Smooth muscle cell (in vitro differentiated cells): ENCODE measurements at regions not wholly inside any gene's neighbourhood (a gene's known extent, or its start where the extent isn't known, plus 50 kb on each side); places are given as distances from the start of the nearest gene placed in this dataset.
A peak's percentile ranks its signal among the peaks of the same experiment; 100 is the strongest.

Experiments used
- DNase-seq: peaks from one replicate; lab custom pipeline; 2025; ENCODE audit not compliant: unreplicated experiment; lab: John Stamatoyannopoulos, UW
- H2AFZ ChIP-seq: fragments of 200-600 bp; sonication (generic); 2 replicates; pipeline ENCODE4 v1.6.0; 2016; ENCODE audit warnings: antibody characterized with exemption, low read depth, mild to moderate bottlenecking
- H3F3A ChIP-seq: fragments of 200-600 bp; sonication (generic); 2 replicates; pipeline ENCODE4 v1.6.0; 2017; ENCODE audit warnings: antibody characterized with exemption, low read depth
- H3K27ac ChIP-seq: fragments of 200-600 bp; sonication (generic); 2 replicates; pipeline ENCODE4 v1.5.1; 2016; ENCODE audit warnings: low read depth, mild to moderate bottlenecking
- H3K27me3 ChIP-seq: fragments of 200-600 bp; sonication (generic); 2 replicates; pipeline ENCODE4 v1.6.1; 2016; ENCODE audit warnings: low read depth, mild to moderate bottlenecking
- H3K36me3 ChIP-seq: fragments of 200-600 bp; sonication (generic); 2 replicates; pipeline ENCODE4 v1.5.1; 2016; ENCODE audit warnings: low read depth
- H3K4me1 ChIP-seq: fragments of 200-600 bp; sonication (generic); 2 replicates; pipeline ENCODE4 v1.5.1; 2016; ENCODE audit warnings: low read depth
- H3K4me2 ChIP-seq: fragments of 200-600 bp; sonication (generic); 2 replicates; pipeline ENCODE4 v1.6.0; 2016; ENCODE audit warnings: mild to moderate bottlenecking
- H3K4me3 ChIP-seq: fragments of 200-600 bp; sonication (generic); 2 replicates; pipeline ENCODE4 v1.5.1; 2016; ENCODE audit warnings: mild to moderate bottlenecking
- H3K79me2 ChIP-seq: fragments of 200-600 bp; sonication (generic); 2 replicates; pipeline ENCODE4 v1.6.0; 2016; ENCODE audit warnings: low read depth, mild to moderate bottlenecking
- H3K9ac ChIP-seq: fragments of 200-600 bp; sonication (generic); 2 replicates; pipeline ENCODE4 v1.6.0; 2016; ENCODE audit warnings: low read depth
- H3K9me3 ChIP-seq: fragments of 200-600 bp; sonication (generic); replicated peaks from 2 replicates; pipeline ENCODE4 v1.5.1; 2016; ENCODE audit warnings: low read depth
- H4K20me1 ChIP-seq: fragments of 200-600 bp; sonication (generic); 2 replicates; pipeline ENCODE4 v1.6.0; 2016; ENCODE audit warnings: low read depth
- CTCF ChIP-seq: fragments of 200-600 bp; sonication (generic); IDR thresholded peaks from 2 replicates; pipeline ENCODE4 v1.5.1; 2017; ENCODE audit warnings: borderline replicate concordance, mild to moderate bottlenecking, antibody characterized with exemption; ENCODE audit not compliant: insufficient read depth, poor library complexity, severe bottlenecking
- WGBS: methylation state at CpG from one replicate; pipeline ENCODE4 v1.1.7; 2016; ENCODE audit warnings: low lambda C conversion rate; 5-methylcytosine and 5-hydroxymethylcytosine counted together

GRCh38 chr1:58896246-58897183 lies 112.7 kb upstream of the JUN start:
- H3K36me3 ChIP-seq: no peaks in the 10 kb centered on the region
- no peak overlapping the region for H3K27ac ChIP-seq
- peak overlapping the region; percentile 3 for H3K4me2 ChIP-seq
- no peak for DNase-seq
- no peaks in the 10 kb centered on the region for H4K20me1 ChIP-seq
- no peaks in the 10 kb centered on the region for H3K27me3 ChIP-seq
- H3K9me3 ChIP-seq: no peaks in the 10 kb centered on the region
- peaks cover 22% of the 10 kb centered on the region for H3F3A ChIP-seq
- peaks cover 23% of the 10 kb centered on the region for H3K4me1 ChIP-seq
- H3K4me3 ChIP-seq: no peak overlapping the region
- no peaks in the 10 kb centered on the region for H3K79me2 ChIP-seq
- TF ChIP-seq CTCF: no peak
- 43% methylated on average over 5 of the region's 8 CpGs for WGBS
- peak overlapping the region; percentile 26 for H2AFZ ChIP-seq
- H3K9ac ChIP-seq: no peak overlapping the region

- Histone ChIP-seq H4K20me1 (no peaks in the 10 kb centered on the region), H2AFZ (peak overlapping the region; percentile 5), H3K9ac (no peak overlapping the region), H3K9me3 (no peaks in the 10 kb centered on the region), H3K27me3 (no peaks in the 10 kb centered on the region), H3K4me3 (no peak overlapping the region), H3K27ac (peak overlapping the region; percentile 58), H3K79me2 (no peaks in the 10 kb centered on the region), H3K4me2 (peak overlapping the region; percentile 46), H3K4me1 (peaks cover 23% of the 10 kb centered on the region), H3F3A (peaks cover 29% of the 10 kb centered on the region), H3K36me3 (no peaks in the 10 kb centered on the region)
- no peak for TF ChIP-seq CTCF
- peak; percentile 34 for DNase-seq
- WGBS: 28% methylated on average over 10 of the region's 10 CpGs
These were observed 115.1 kb upstream of the JUN start for GRCh38 chr1:58898739-58899586.

GRCh38 chr1:58899587-58900271 lies 115.9 kb upstream of the JUN start:
- peak overlapping the region; percentile 5 for H2AFZ ChIP-seq
- H3F3A ChIP-seq: peaks cover 34% of the 10 kb centered on the region
- TF ChIP-seq CTCF: no peak
- WGBS: 60% methylated on average over 11 of the region's 11 CpGs
- H3K36me3 ChIP-seq: no peaks in the 10 kb centered on the region
- H3K9me3 ChIP-seq: no peaks in the 10 kb centered on the region
- H3K79me2 ChIP-seq: no peaks in the 10 kb centered on the region
- DNase-seq: no peak
- H3K27me3 ChIP-seq: no peaks in the 10 kb centered on the region
- H3K4me1 ChIP-seq: peaks cover 23% of the 10 kb centered on the region
- H3K9ac ChIP-seq: no peak overlapping the region
- H4K20me1 ChIP-seq: no peaks in the 10 kb centered on the region
- peak overlapping the region; percentile 46 for H3K4me2 ChIP-seq
- H3K27ac ChIP-seq: peak overlapping the region; percentile 58
- H3K4me3 ChIP-seq: no peak overlapping the region
